HepG2 (cell line): ENCODE measurements at regions not wholly inside any gene's neighbourhood (a gene's known extent, or its start where the extent isn't known, plus 50 kb on each side); places are given as distances from the start of the nearest gene placed in this dataset.

Source experiments
- ATAC-seq: fragments of 200-7000 bp; cut with Tn5 transposase; 3 replicates; pipeline ENCODE4 v1.9.1; 2020; ENCODE audit warnings: mild to moderate bottlenecking, moderate library complexity
- BruUV-seq: library from RNA; stranded (reverse); fragments of 400-500 nt; replicated peaks from 2 replicates; lab custom pipeline; 2021; lab: Mats Ljungman, UMichigan
- CTCF ChIA-PET: fragments of 300-600 bp; formaldehyde crosslinking; extraction: SDS; loops from one replicate; lab custom pipeline; 2021; ENCODE audit warnings: low total read pairs, inconsistent platforms, low intra/inter-chr PET ratio; lab: Yijun Ruan, JAX
- POLR2A ChIA-PET: fragments of 350-600 bp; sonication (Branson Sonifier 250); formaldehyde crosslinking; loops from one replicate; lab custom pipeline; 2020; ENCODE audit warnings: antibody characterized with exemption, inconsistent platforms; lab: Yijun Ruan, JAX
- DNase-seq: peaks from one replicate; pipeline ENCODE4 v3.0.0-alpha.2; 2015; ENCODE audit warnings: low spot score
- FAIRE-seq: peaks from 3 replicates; lab custom pipeline; 2011; peaks lifted over from hg19 to GRCh38; lab: Jason Lieb, UNC
- H2AFZ ChIP-seq: one replicate; pipeline ENCODE4 v1.6.1; 2011; ENCODE audit warnings: low read length, inconsistent platforms
- H3K27ac ChIP-seq: fragments of 300-600 bp; 3 replicates; pipeline ENCODE4 v1.8.0; 2011; ENCODE audit warnings: mixed run types, mild to moderate bottlenecking, mixed read lengths, low read length, inconsistent platforms; ENCODE audit not compliant: insufficient read depth; ENCODE audit errors: extremely low read length
- H3K27me3 ChIP-seq, 2 experiments: fragments of 200-600 bp in 1 of 2; 2 replicates in 1 of 2; 3 replicates in 1 of 2; pipeline versions ENCODE4 v1.6.0 to v1.8.0; 2011; ENCODE audit warnings: low read length in 2 of 2, mild to moderate bottlenecking in 2 of 2, moderate library complexity in 2 of 2, inconsistent platforms in 1 of 2; ENCODE audit not compliant: insufficient read depth in 2 of 2, control insufficient read depth in 1 of 2
- H3K36me3 ChIP-seq, 2 experiments: fragments of 200-600 bp in 1 of 2; replicated peaks in 1 of 2; 2 replicates in 1 of 2; 3 replicates in 1 of 2; pipeline versions ENCODE4 v1.5.1 to v1.8.0; 2011; ENCODE audit warnings: low read length in 2 of 2, inconsistent platforms in 1 of 2; ENCODE audit not compliant: insufficient read depth in 2 of 2, control insufficient read depth in 1 of 2
- H3K4me1 ChIP-seq: 2 replicates; pipeline ENCODE4 v1.5.1; 2012; ENCODE audit warnings: low read length, inconsistent platforms; ENCODE audit not compliant: insufficient read depth
- H3K4me2 ChIP-seq: 2 replicates; pipeline ENCODE4 v1.6.0; 2011; ENCODE audit warnings: low read depth, low read length, inconsistent platforms
- H3K4me3 ChIP-seq, 3 experiments: fragments of 200-600 bp in 1 of 3; sonication (generic), shearing (Covaris generic) in 1 of 3; replicated peaks in 1 of 3; 2 replicates each; pipeline ENCODE4 v1.5.1; 2011 to 2016; ENCODE audit warnings: low read length in 3 of 3, inconsistent platforms in 2 of 3, low read depth in 2 of 3, mild to moderate bottlenecking in 2 of 3, control low read depth in 1 of 3, mixed read lengths in 1 of 3; ENCODE audit not compliant: insufficient read depth in 1 of 3
- H3K79me2 ChIP-seq: one replicate; pipeline ENCODE4 v1.6.1; 2011; ENCODE audit warnings: low read length, inconsistent platforms; ENCODE audit not compliant: insufficient read depth
- H3K9ac ChIP-seq: 2 replicates; pipeline ENCODE4 v1.6.0; 2011; ENCODE audit warnings: mild to moderate bottlenecking, low read depth, low read length, inconsistent platforms; ENCODE audit not compliant: insufficient read depth
- H3K9me3 ChIP-seq: 2 replicates; pipeline ENCODE4 v1.5.1; 2012; ENCODE audit warnings: mild to moderate bottlenecking, low read length
- H4K20me1 ChIP-seq: 2 replicates; pipeline ENCODE4 v1.6.0; 2011; ENCODE audit warnings: inconsistent platforms, mild to moderate bottlenecking, low read length, moderate library complexity; ENCODE audit not compliant: insufficient read depth
- ESRRA ChIP-seq: sonication (generic); formaldehyde crosslinking; IDR thresholded peaks from 2 replicates; pipeline ENCODE4 v1.5.1; 2020; ENCODE audit warnings: mild to moderate bottlenecking, low read depth, missing genetic modification reagents
- GLI4 ChIP-seq: sonication (generic); formaldehyde crosslinking; IDR thresholded peaks from 2 replicates; pipeline ENCODE4 v1.5.1; 2020; ENCODE audit warnings: missing genetic modification reagents, mild to moderate bottlenecking, moderate library complexity, borderline replicate concordance
- MED1 ChIP-seq: sonication (generic); formaldehyde crosslinking; IDR thresholded peaks from 2 replicates; pipeline ENCODE4 v1.4.0; 2020; ENCODE audit warnings: missing genetic modification reagents
- PCBP1 ChIP-seq: fragments of 200-400 bp; formaldehyde crosslinking; IDR thresholded peaks from 2 replicates; pipeline ENCODE4 v1.6.1; 2017; ENCODE audit warnings: mild to moderate bottlenecking, low read depth, low read length, borderline replicate concordance
- RARG ChIP-seq: sonication (generic); formaldehyde crosslinking; IDR thresholded peaks from 2 replicates; pipeline ENCODE4 v1.4.0; 2020; ENCODE audit warnings: low read depth, mild to moderate bottlenecking, missing genetic modification reagents
- SAP130 ChIP-seq: IDR thresholded peaks from 2 replicates; pipeline ENCODE4 v1.6.1; 2016; ENCODE audit warnings: low read depth
- SMAD1 ChIP-seq: sonication (generic); formaldehyde crosslinking; IDR thresholded peaks from 2 replicates; pipeline ENCODE4 v1.4.0; 2020; ENCODE audit warnings: missing genetic modification reagents, low read depth, mild to moderate bottlenecking, borderline replicate concordance
- SMARCE1 ChIP-seq: fragments of 450-650 bp; IDR thresholded peaks from 2 replicates; pipeline ENCODE4 v1.6.1; 2017; ENCODE audit warnings: borderline replicate concordance
- ZNF230 ChIP-seq: sonication (generic); formaldehyde crosslinking; IDR thresholded peaks from 2 replicates; pipeline ENCODE4 v1.4.0; 2020; ENCODE audit warnings: mild to moderate bottlenecking, missing genetic modification reagents
- ZNF550 ChIP-seq: sonication (generic); formaldehyde crosslinking; IDR thresholded peaks from 2 replicates; pipeline ENCODE4 v1.4.0; 2020; ENCODE audit warnings: mild to moderate bottlenecking, missing genetic modification reagents, borderline replicate concordance
- ZNF7 ChIP-seq: IDR thresholded peaks from 2 replicates; pipeline ENCODE4 v1.6.1; 2016; ENCODE audit warnings: missing biosample characterization, missing genetic modification reagents
- ZNF883 ChIP-seq: sonication (generic); formaldehyde crosslinking; IDR thresholded peaks from 2 replicates; pipeline ENCODE4 v1.5.1; 2020; ENCODE audit warnings: mild to moderate bottlenecking, missing genetic modification reagents; ENCODE audit errors: not compliant biosample characterization
- ZSCAN22 ChIP-seq: sonication (generic); formaldehyde crosslinking; IDR thresholded peaks from 2 replicates; pipeline ENCODE4 v1.4.0; 2020; ENCODE audit warnings: mild to moderate bottlenecking, missing genetic modification reagents
- ZZZ3 ChIP-seq: sonication (generic); formaldehyde crosslinking; IDR thresholded peaks from 2 replicates; pipeline ENCODE4 v1.4.0; 2020; ENCODE audit warnings: missing genetic modification reagents, mild to moderate bottlenecking, borderline replicate concordance
- WGBS: methylation state at CpG from one replicate; pipeline ENCODE4 v1.1.6; 2017; ENCODE audit warnings: low lambda C conversion rate; 5-methylcytosine and 5-hydroxymethylcytosine counted together
- in situ Hi-C: cut with HindIII; loops from 2 replicates; pipeline ENCODE4 v1.10.0; 2017; ENCODE audit warnings: low pct_unique_long_range_greater_than_20kb; ENCODE audit not compliant: extremely low pct_ligation_motif_present
- intact Hi-C: fragments of 100-400 bp; cut with micrococcal nuclease; formaldehyde crosslinking; loops from one replicate; pipeline ENCODE4 v1.10.0; 2022; ENCODE audit not compliant: unreplicated experiment
- TF ChIP-seq, protein P1 (sequence below): IDR thresholded peaks from 2 replicates; pipeline ENCODE4 v1.6.1; 2016; ENCODE audit warnings: missing biosample characterization, missing genetic modification reagents, low read depth
- TF ChIP-seq, protein P2 (sequence below): sonication (generic); formaldehyde crosslinking; IDR thresholded peaks from 2 replicates; pipeline ENCODE4 v1.4.0; 2020; ENCODE audit warnings: mild to moderate bottlenecking, missing genetic modification reagents
- TF ChIP-seq, protein P3 (sequence below): IDR thresholded peaks from 2 replicates; pipeline ENCODE4 v1.6.1; 2016; ENCODE audit warnings: missing genetic modification reagents, missing compliant biosample characterization
- TF ChIP-seq, protein P4 (sequence below): sonication (generic); formaldehyde crosslinking; IDR thresholded peaks from 2 replicates; pipeline ENCODE4 v1.5.1; 2020; ENCODE audit warnings: mild to moderate bottlenecking, missing genetic modification reagents, moderate library complexity
- TF ChIP-seq, protein P5 (sequence below): IDR thresholded peaks from 2 replicates; pipeline ENCODE4 v1.6.1; 2012; ENCODE audit warnings: inconsistent platforms

DNA sequence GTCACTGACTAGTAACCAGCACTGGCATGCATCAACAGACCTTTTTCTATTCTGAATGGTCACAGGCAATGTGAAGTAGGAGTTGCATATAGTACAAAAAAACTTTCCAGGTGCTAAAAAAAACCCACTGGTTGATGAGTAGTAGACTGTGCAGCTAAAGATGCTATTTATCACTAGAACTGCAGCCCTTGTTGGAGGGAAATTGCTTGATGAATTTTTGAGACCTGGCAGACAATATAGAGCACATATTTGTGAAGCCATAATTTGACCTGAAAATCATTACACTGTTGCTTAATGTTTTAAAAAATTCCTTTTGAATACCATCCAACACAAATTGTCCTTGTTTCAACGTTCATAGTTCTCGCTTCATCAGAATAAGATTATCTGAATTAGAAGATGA lies 441.0 kb downstream of the KLF12 start:
- Histone ChIP-seq H2AFZ (no peak overlapping the region), H3K4me3 (no peak overlapping the region), H3K9me3 (no peaks in the 10 kb centered on the region), H3K9ac (no peak overlapping the region), H3K4me1 (no peaks in the 10 kb centered on the region), H3K36me3 (no peaks in the 10 kb centered on the region), H4K20me1 (no peaks in the 10 kb centered on the region), H3K4me2 (no peak overlapping the region), H3K79me2 (no peaks in the 10 kb centered on the region), H3K27me3 (no peaks in the 10 kb centered on the region), H3K27ac (no peak overlapping the region)
- POLR2A ChIA-PET, result no interaction called here
- ATAC-seq (no peak), DNase-seq (no peak), FAIRE-seq (no peak)
- no TSS peak for BruUV-seq
- CTCF ChIA-PET, result no interaction called here
- in situ Hi-C loops, result no loop called here
- no peak for TF ChIP-seq ZNF230
- TF ChIP-seq RARG (CRISPR knock-in tag), result no peak
- no peak for TF ChIP-seq GLI4 (CRISPR knock-in tag)
- TF ChIP-seq, protein P1, sequence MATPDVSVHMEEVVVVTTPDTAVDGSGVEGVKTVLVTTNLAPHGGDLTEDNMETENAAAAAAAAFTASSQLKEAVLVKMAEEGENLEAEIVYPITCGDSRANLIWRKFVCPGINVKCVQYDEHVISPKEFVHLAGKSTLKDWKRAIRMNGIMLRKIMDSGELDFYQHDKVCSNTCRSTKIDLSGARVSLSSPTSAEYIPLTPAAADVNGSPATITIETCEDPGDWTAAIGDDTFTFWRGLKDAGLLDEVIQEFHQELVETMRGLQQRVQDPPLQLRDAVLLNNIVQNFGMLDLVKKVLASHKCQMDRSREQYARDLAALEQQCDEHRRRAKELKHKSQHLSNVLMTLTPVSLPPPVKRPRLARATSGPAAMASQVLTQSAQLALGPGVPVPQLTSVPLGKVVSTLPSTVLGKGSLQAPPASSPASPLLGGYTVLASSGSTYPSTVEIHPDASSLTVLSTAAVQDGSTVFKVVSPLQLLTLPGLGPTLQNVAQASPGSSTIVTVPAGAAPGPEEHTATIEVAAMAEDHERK (CRISPR knock-in tag), result no peak
- no peak for TF ChIP-seq SMAD1 (CRISPR knock-in tag)
- no peak for TF ChIP-seq PCBP1
- TF ChIP-seq, protein P2, sequence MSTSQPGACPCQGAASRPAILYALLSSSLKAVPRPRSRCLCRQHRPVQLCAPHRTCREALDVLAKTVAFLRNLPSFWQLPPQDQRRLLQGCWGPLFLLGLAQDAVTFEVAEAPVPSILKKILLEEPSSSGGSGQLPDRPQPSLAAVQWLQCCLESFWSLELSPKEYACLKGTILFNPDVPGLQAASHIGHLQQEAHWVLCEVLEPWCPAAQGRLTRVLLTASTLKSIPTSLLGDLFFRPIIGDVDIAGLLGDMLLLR, result no peak
- TF ChIP-seq, protein P3, sequence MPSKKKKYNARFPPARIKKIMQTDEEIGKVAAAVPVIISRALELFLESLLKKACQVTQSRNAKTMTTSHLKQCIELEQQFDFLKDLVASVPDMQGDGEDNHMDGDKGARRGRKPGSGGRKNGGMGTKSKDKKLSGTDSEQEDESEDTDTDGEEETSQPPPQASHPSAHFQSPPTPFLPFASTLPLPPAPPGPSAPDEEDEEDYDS (CRISPR knock-in tag), result no peak
- no peak for TF ChIP-seq MED1 (CRISPR knock-in tag)
- no peak for TF ChIP-seq ZSCAN22 (CRISPR knock-in tag)
- no peak for TF ChIP-seq SAP130 (CRISPR knock-in tag)
- TF ChIP-seq ESRRA (CRISPR knock-in tag), result no peak
- no peak for TF ChIP-seq ZZZ3
- TF ChIP-seq ZNF7 (CRISPR knock-in tag), result no peak
- TF ChIP-seq, protein P4, sequence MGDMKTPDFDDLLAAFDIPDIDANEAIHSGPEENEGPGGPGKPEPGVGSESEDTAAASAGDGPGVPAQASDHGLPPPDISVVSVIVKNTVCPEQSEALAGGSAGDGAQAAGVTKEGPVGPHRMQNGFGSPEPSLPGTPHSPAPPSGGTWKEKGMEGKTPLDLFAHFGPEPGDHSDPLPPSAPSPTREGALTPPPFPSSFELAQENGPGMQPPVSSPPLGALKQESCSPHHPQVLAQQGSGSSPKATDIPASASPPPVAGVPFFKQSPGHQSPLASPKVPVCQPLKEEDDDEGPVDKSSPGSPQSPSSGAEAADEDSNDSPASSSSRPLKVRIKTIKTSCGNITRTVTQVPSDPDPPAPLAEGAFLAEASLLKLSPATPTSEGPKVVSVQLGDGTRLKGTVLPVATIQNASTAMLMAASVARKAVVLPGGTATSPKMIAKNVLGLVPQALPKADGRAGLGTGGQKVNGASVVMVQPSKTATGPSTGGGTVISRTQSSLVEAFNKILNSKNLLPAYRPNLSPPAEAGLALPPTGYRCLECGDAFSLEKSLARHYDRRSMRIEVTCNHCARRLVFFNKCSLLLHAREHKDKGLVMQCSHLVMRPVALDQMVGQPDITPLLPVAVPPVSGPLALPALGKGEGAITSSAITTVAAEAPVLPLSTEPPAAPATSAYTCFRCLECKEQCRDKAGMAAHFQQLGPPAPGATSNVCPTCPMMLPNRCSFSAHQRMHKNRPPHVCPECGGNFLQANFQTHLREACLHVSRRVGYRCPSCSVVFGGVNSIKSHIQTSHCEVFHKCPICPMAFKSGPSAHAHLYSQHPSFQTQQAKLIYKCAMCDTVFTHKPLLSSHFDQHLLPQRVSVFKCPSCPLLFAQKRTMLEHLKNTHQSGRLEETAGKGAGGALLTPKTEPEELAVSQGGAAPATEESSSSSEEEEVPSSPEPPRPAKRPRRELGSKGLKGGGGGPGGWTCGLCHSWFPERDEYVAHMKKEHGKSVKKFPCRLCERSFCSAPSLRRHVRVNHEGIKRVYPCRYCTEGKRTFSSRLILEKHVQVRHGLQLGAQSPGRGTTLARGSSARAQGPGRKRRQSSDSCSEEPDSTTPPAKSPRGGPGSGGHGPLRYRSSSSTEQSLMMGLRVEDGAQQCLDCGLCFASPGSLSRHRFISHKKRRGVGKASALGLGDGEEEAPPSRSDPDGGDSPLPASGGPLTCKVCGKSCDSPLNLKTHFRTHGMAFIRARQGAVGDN, result no peak
- no peak for TF ChIP-seq ZNF883
- TF ChIP-seq, protein P5, sequence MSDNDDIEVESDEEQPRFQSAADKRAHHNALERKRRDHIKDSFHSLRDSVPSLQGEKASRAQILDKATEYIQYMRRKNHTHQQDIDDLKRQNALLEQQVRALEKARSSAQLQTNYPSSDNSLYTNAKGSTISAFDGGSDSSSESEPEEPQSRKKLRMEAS, result no peak
- no peak for TF ChIP-seq SMARCE1
- TF ChIP-seq ZNF550, result no peak
- 46% methylated on average over 2 of the region's 2 CpGs for WGBS
- intact Hi-C loops, result no loop called here
